GM12891 (cell line): ENCODE measurements at regions not wholly inside any gene's neighbourhood (a gene's known extent, or its start where the extent isn't known, plus 50 kb on each side); places are given as distances from the start of the nearest gene placed in this dataset.

Experiments
- DNase-seq: peaks from one replicate; pipeline ENCODE4 v3.0.0; 2011; ENCODE audit warnings: low spot score; ENCODE audit not compliant: insufficient read length
- FAIRE-seq: peaks from 2 replicates; lab custom pipeline; 2011; peaks lifted over from hg19 to GRCh38; lab: Jason Lieb, UNC
- PAX5 ChIP-seq: IDR thresholded peaks from 2 replicates; pipeline ENCODE4 v1.6.1; 2011; ENCODE audit warnings: low read length, moderate library complexity, mild to moderate bottlenecking; ENCODE audit not compliant: insufficient read depth, severe bottlenecking
- POLR2A ChIP-seq: IDR thresholded peaks from 2 replicates; pipeline ENCODE4 v1.6.1; 2011; ENCODE audit warnings: low read depth, low read length, control low read depth
- POLR2AphosphoS5 ChIP-seq: IDR thresholded peaks from 2 replicates; pipeline ENCODE4 v1.6.1; 2011; ENCODE audit warnings: low read depth, low read length, control low read depth
- POU2F2 ChIP-seq: IDR thresholded peaks from 2 replicates; pipeline ENCODE4 v1.6.1; 2011; ENCODE audit warnings: low read depth, mild to moderate bottlenecking, control low read depth, low read length, moderate library complexity
- SPI1 ChIP-seq: IDR thresholded peaks from 2 replicates; pipeline ENCODE4 v1.6.1; 2011; ENCODE audit warnings: low read depth, low read length, control low read depth
- TAF1 ChIP-seq: IDR thresholded peaks from 2 replicates; pipeline ENCODE4 v1.6.1; 2011; ENCODE audit warnings: low read depth, low read length, control low read depth

DNA sequence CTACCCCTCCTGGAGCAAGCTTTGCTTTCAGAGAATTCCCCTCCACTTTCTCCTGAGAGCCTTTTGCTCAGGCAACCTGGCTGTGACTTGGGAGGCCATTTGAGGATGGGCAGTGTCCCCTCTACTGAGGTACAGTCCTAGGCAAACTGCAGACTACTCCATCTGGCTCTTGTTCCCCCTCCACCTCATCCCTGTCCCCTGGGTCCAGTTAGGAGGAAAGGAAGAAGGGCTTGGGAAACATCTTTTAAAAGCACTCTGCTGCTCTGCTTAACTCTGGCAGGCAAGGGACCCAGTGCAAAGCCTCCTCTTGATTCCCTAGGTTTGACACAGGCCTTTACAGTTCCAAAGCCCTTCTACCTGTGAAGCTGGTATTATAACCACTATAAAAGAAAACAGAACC is 108.2 kb downstream of the NAV1 start:
- no peak for FAIRE-seq
- no peak for TF ChIP-seq PAX5
- no peak for TF ChIP-seq SPI1
- no peak for TF ChIP-seq TAF1
- TF ChIP-seq POLR2A, result no peak
- no peak for TF ChIP-seq POU2F2
- no peak for TF ChIP-seq POLR2AphosphoS5
- no peak for DNase-seq

DNA sequence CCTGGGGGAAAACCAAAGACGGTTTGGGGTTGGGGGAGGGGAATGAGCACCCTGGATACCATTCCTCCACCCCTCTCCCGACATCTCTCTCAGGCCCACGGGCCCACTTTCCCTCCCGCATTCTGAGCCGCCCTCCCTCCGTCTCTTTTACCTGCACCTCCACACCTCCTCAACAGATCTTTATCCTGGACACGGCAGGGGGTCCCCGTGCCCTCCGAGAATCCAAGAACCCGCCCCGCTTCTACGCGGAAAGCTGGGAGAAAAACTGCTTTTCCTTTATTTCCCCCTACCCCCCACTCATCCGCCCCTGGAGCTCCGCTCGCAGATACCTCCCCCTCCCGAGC is 108.8 kb downstream of the NAV1 start:
- no peak for FAIRE-seq
- TF ChIP-seq POU2F2 (no peak), SPI1 (no peak), TAF1 (no peak)
- DNase-seq, result no peak

GRCh38 chr1:201648066-201648906 is 109.4 kb downstream of the NAV1 start:
- DNase-seq (no peak), FAIRE-seq (no peak)
- TF ChIP-seq PAX5, result no peak
- TF ChIP-seq SPI1, result no peak
- no peak for TF ChIP-seq POLR2A
- no peak for TF ChIP-seq TAF1
- no peak for TF ChIP-seq POLR2AphosphoS5

DNA sequence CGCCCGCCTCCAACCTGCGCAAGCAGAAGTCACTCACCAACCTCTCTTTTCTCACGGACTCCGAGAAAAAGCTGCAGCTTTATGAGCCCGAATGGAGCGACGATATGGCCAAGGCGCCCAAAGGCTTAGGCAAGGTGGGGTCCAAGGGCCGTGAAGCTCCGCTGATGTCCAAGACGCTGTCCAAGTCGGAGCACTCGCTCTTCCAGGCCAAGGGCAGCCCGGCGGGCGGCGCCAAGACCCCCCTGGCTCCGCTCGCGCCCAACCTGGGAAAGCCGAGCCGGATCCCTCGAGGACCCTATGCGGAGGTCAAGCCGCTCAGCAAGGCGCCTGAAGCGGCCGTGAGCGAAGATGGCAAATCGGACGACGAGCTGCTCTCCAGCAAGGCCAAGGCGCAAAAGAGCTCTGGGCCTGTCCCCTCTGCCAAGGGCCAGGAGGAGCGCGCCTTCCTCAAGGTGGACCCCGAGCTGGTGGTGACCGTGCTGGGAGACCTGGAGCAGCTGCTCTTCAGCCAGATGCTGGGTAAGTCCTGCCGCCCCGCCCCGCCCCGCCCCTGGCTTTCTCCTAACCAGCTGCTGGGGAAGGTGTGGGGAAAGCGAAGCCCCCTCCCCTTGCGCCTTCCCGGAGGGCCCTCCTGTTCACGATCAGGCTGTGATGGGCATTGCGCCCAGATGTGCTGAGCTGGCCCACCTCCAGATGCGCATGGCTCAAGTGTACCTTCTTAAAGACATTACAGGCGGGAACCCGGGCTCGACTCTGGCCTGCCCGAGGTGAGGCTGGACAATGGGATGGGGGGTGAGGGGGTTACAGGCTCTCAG is 110.2 kb downstream of the NAV1 start:
- FAIRE-seq, result no peak
- DNase-seq, result no peak
- TF ChIP-seq POU2F2 (no peak), POLR2A (no peak), SPI1 (no peak)

DNA sequence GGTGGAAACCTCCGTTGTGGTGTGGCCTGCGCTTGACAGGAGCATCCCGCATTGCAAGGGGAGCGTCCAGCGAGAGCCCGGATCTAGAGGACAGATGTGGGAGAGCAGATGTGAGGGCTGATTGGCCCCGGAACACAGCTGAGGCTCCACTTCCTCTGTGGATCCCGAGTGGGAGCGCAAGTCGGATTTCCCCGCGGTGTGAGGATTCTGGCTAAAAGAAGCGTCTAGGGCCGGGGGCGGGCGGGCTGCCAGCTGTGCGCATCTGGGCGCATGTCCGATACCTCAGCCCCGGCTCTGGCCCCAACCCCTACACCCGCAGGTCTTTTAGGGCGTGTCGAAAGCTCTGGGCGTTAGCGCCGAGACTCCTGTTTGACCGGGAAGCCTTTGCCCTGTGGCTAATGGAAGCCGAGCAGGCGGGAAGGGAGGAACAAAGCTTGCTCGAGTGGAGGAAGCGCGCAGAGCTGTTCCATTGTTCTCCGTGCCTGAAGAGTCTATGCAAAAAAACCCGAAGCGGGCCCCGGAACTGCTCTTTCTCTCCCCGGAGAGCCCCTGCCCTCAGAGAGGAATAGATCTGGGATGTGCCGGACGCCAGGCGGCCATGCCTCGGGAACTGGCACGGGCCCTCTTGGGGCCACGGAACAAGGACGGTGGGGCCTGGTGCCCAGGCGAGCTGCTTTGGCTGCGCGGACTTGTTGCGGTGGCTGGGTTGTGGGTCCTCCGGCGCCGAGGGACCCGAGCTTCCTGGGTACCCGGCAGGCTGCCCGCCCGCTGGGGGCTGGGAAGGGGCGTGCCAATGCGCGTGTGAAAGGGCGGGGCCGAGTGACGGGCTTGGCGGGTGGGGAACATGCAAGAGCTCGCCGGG is 111.1 kb downstream of the NAV1 start:
- DNase-seq (no peak), FAIRE-seq (no peak)
- TF ChIP-seq SPI1 (no peak), POLR2A (no peak), PAX5 (no peak), POU2F2 (no peak), TAF1 (no peak), POLR2AphosphoS5 (no peak)

GRCh38 chr1:201650623-201650933 is 111.7 kb downstream of the NAV1 start:
- FAIRE-seq (no peak), DNase-seq (no peak)
- TF ChIP-seq TAF1 (no peak), POLR2A (no peak), POLR2AphosphoS5 (no peak), POU2F2 (no peak), SPI1 (no peak), PAX5 (no peak)

GRCh38 chr1:201652181-201652580 is 113.3 kb downstream of the NAV1 start:
- no peak for FAIRE-seq
- TF ChIP-seq POLR2A (no peak), TAF1 (no peak), PAX5 (no peak), SPI1 (no peak), POU2F2 (no peak), POLR2AphosphoS5 (no peak)
- DNase-seq, result no peak

DNA sequence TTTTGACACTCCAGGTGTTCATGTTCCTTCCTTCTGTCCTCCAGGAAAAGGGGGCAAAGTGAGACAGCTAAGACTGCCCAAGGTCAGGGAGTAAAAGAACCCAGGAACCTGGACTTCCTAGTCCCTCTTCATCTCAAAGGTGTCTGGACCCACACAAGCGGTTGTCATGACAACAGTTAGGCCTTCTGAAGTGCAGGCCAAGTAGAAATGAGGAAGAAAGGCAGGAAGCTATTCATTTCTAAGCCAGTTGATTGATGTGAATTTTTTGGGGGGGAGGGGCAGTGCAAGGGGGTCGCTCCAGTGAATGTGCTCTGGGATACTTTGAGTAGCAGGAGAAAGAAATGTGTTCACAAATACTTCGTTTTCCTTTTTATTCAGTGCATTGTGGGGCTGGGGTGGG is 114.3 kb downstream of the NAV1 start:
- FAIRE-seq (no peak), DNase-seq (no peak)

GRCh38 chr1:201653883-201654282 is 115.0 kb downstream of the NAV1 start:
- DNase-seq (no peak), FAIRE-seq (no peak)
- no peak for TF ChIP-seq POU2F2
- TF ChIP-seq POLR2AphosphoS5, result no peak
- TF ChIP-seq POLR2A, result no peak
- no peak for TF ChIP-seq PAX5
- TF ChIP-seq SPI1, result no peak
- TF ChIP-seq TAF1, result no peak

More for the DNA sequence above, 114.3 kb downstream of the NAV1 start:
- TF ChIP-seq POLR2AphosphoS5 (no peak), POU2F2 (no peak), SPI1 (no peak), PAX5 (no peak), POLR2A (no peak), TAF1 (no peak)
